Activated T-helper 1 cell treated with anti-CD3 and anti-CD28 coated beads, Interleukin-12 subunit alpha, Interleukin-12 subunit beta, Interleukin-2, Interleukin-4 antibody, amounts not matched to agents 30 ng/mL and 10 ng/mL and 1 ng/mL, durations not matched to agents 14 hours and 24 hours and 36 hours (primary cell): ENCODE measurements at regions not wholly inside any gene's neighbourhood (a gene's known extent, or its start where the extent isn't known, plus 50 kb on each side); places are given as distances from the start of the nearest gene placed in this dataset.

Experiments
- DNase-seq: peaks from one replicate; pipeline ENCODE4 v3.0.0; 2021; ENCODE audit warnings: low spot score
- H3K27ac Mint-ChIP-seq: one replicate; pipeline ENCODE4 v1.8.0; 2021; ENCODE audit warnings: mild to moderate bottlenecking, mixed read lengths
- H3K27me3 Mint-ChIP-seq: one replicate; pipeline ENCODE4 v1.8.0; 2022; ENCODE audit warnings: mild to moderate bottlenecking, moderate library complexity, mixed read lengths; ENCODE audit not compliant: insufficient read depth
- H3K36me3 Mint-ChIP-seq: one replicate; pipeline ENCODE4 v1.8.0; 2021; ENCODE audit warnings: low read depth, mixed read lengths
- H3K4me1 Mint-ChIP-seq: one replicate; pipeline ENCODE4 v1.8.0; 2021; ENCODE audit warnings: low read depth, mixed read lengths
- H3K4me3 Mint-ChIP-seq: one replicate; pipeline ENCODE4 v1.8.0; 2021; ENCODE audit warnings: mild to moderate bottlenecking, moderate library complexity, mixed read lengths
- H3K9me3 Mint-ChIP-seq: one replicate; pipeline ENCODE4 v1.8.0; 2021; ENCODE audit warnings: mixed read lengths
- intact Hi-C: fragments of 100-400 bp; cut with micrococcal nuclease; formaldehyde crosslinking; loops from one replicate; pipeline ENCODE4 v1.15.1; 2024

DNA sequence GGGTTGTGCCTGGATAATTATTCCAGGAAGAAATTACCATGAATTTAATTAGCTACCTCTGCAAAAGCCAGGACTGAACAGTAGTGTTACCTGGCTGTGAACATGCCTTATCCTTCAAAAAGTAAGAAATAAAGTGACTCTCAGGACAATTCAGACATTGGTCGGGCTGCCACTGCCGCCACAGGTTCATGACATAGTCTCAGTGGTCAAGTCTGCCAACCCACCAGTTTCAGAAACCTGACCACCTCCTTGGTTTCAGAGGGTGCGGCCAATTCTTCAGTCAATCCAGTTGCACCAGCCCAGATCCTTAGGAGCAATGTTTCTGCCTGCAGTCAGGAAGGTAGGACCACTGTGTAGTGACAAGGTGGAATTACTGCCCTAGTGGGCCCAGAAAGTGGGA lies 593.1 kb upstream of the DAB2 start:
- no peak overlapping the region for H3K27ac Mint-ChIP-seq

DNA sequence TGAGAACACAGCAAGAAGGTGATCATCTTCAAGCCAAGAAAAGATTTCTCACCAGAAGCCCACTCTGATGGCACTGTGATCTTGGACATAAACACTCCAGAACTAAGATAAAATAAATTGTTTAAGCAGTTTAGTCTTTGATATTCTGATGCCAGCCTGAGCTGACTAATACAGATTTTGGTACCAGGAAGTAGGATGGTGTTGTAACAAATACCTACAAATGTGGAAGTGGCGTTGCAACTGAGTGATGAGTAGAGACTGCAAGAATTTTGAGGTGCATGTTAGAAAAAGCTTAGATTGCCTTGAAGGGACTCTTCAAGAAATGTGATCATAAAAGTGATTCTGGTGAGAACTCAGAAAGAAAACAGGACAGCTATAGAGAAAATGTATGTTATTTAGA lies 592.4 kb upstream of the DAB2 start:
- DNase-seq: no peak
- H3K4me1 Mint-ChIP-seq: no peaks in the 10 kb centered on the region
- peaks cover 5% of the 10 kb centered on the region for H3K27me3 Mint-ChIP-seq
- no peak overlapping the region for H3K27ac Mint-ChIP-seq
- H3K4me3 Mint-ChIP-seq: no peak overlapping the region
- intact Hi-C loops: no loop called here
- H3K9me3 Mint-ChIP-seq: no peaks in the 10 kb centered on the region
- no peaks in the 10 kb centered on the region for H3K36me3 Mint-ChIP-seq

More for the DNA sequence above, 593.1 kb upstream of the DAB2 start:
- DNase-seq: no peak
- peaks cover 4% of the 10 kb centered on the region for H3K27me3 Mint-ChIP-seq
- intact Hi-C loops: no loop called here
- no peaks in the 10 kb centered on the region for H3K4me1 Mint-ChIP-seq
- H3K9me3 Mint-ChIP-seq: peaks cover 4% of the 10 kb centered on the region
- no peak overlapping the region for H3K4me3 Mint-ChIP-seq
- H3K36me3 Mint-ChIP-seq: no peaks in the 10 kb centered on the region

- H3K27ac Mint-ChIP-seq: no peak overlapping the region
- intact Hi-C loops: no loop called here
- H3K9me3 Mint-ChIP-seq: peaks cover 15% of the 10 kb centered on the region
- H3K36me3 Mint-ChIP-seq: peaks cover 2% of the 10 kb centered on the region
- no peaks in the 10 kb centered on the region for H3K4me1 Mint-ChIP-seq
- peaks cover 7% of the 10 kb centered on the region for H3K27me3 Mint-ChIP-seq
- DNase-seq: no peak
- no peak overlapping the region for H3K4me3 Mint-ChIP-seq
These were observed 585.7 kb upstream of the DAB2 start for GRCh38 chr5:40010436-40010835.

- peaks cover 2% of the 10 kb centered on the region for H3K36me3 Mint-ChIP-seq
- H3K9me3 Mint-ChIP-seq: peaks cover 15% of the 10 kb centered on the region
- no peak for DNase-seq
- H3K27ac Mint-ChIP-seq: no peak overlapping the region
- intact Hi-C loops: no loop called here
- H3K4me1 Mint-ChIP-seq: no peaks in the 10 kb centered on the region
- H3K27me3 Mint-ChIP-seq: peaks cover 2% of the 10 kb centered on the region
- H3K4me3 Mint-ChIP-seq: no peak overlapping the region
These were observed 581.5 kb upstream of the DAB2 start for GRCh38 chr5:40006260-40006659.

- Mint-ChIP-seq H3K9me3 (no peaks in the 10 kb centered on the region), H3K4me1 (no peaks in the 10 kb centered on the region), H3K4me3 (no peak overlapping the region), H3K27ac (no peak overlapping the region), H3K27me3 (peaks cover 2% of the 10 kb centered on the region), H3K36me3 (no peaks in the 10 kb centered on the region)
- intact Hi-C loops: no loop called here
- no peak for DNase-seq
These were observed 577.0 kb upstream of the DAB2 start for GRCh38 chr5:40001796-40002195.

DNA sequence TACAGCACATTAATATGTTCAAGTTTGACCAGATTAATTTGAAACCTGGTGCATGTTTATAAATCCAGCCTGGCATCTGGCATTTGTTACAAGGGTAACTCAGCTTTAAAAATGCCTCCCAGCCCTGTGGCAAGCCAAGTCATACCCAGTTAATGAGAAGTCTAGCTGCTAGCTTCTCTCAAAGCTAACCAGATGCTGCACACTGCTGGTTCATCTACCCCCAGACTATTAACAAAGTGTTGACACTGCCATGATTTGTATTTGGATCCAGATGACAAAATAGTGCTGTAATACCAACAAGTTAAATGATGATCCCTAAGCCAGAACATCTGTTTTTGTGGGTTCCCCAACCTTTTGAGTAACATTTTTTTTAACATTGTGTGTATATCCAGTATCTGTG lies 573.7 kb upstream of the DAB2 start:
- H3K36me3 Mint-ChIP-seq: no peaks in the 10 kb centered on the region
- H3K4me3 Mint-ChIP-seq: no peak overlapping the region
- intact Hi-C loops: no loop called here
- no peaks in the 10 kb centered on the region for H3K9me3 Mint-ChIP-seq
- H3K27ac Mint-ChIP-seq: no peak overlapping the region
- DNase-seq: no peak
- H3K27me3 Mint-ChIP-seq: peaks cover 2% of the 10 kb centered on the region
- H3K4me1 Mint-ChIP-seq: no peaks in the 10 kb centered on the region

DNA sequence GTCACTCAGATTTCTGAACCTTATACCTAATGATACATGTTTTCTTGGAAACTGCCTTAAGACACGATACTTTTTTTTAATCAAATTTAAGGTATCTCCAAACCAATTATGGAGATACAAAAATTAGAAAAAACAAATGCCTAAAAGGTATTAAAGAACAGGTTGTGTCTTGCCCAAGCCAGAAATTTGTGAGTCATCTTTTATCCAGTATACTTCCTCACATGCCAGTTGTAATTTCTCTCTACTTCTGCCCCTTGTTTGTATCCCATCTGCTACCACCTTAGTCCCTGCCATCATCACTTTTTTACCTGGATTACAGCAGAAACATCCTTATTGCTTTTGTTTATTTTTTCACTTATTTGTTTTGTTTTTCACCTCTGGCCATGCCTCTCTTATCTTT lies 571.2 kb upstream of the DAB2 start:
- intact Hi-C loops: no loop called here
- Mint-ChIP-seq H3K4me3 (no peak overlapping the region), H3K27ac (no peak overlapping the region), H3K4me1 (no peaks in the 10 kb centered on the region), H3K9me3 (no peaks in the 10 kb centered on the region), H3K36me3 (no peaks in the 10 kb centered on the region), H3K27me3 (peaks cover 4% of the 10 kb centered on the region)
- DNase-seq: no peak

- intact Hi-C loops: no loop called here
- Mint-ChIP-seq H3K36me3 (no peaks in the 10 kb centered on the region), H3K4me1 (no peaks in the 10 kb centered on the region), H3K9me3 (peaks cover 3% of the 10 kb centered on the region), H3K4me3 (no peak overlapping the region), H3K27ac (no peak overlapping the region), H3K27me3 (peaks cover 4% of the 10 kb centered on the region)
- DNase-seq: no peak
These were observed 567.9 kb upstream of the DAB2 start for GRCh38 chr5:39992617-39993202.

GRCh38 chr5:39986614-39987013 lies 561.8 kb upstream of the DAB2 start:
- Mint-ChIP-seq H3K4me3 (no peak overlapping the region), H3K4me1 (no peaks in the 10 kb centered on the region), H3K27ac (no peak overlapping the region), H3K36me3 (no peaks in the 10 kb centered on the region), H3K9me3 (peaks cover 7% of the 10 kb centered on the region), H3K27me3 (peaks cover 2% of the 10 kb centered on the region)
- DNase-seq: no peak
- intact Hi-C loops: no loop called here

DNA sequence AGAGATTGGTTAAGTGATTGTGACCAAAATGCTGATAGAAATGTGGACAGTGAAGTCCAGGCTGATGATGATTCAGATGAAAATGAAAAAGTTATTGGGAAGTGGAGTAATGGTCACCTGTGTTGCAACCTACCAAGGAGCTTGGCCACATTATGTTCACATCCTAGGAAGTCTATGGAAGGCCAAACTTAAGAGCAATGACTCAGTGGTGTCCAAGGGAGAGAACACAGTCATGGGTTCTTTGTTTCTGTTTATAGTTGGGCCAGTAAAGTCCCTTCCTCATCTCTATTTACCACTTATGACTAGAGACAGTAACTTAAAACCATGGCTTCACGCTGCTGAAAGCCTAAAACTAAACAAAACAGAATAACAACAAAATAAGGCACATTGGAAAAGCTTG lies 555.3 kb upstream of the DAB2 start:
- Mint-ChIP-seq H3K36me3 (no peaks in the 10 kb centered on the region), H3K27me3 (no peaks in the 10 kb centered on the region), H3K9me3 (peaks cover 4% of the 10 kb centered on the region)

DNA sequence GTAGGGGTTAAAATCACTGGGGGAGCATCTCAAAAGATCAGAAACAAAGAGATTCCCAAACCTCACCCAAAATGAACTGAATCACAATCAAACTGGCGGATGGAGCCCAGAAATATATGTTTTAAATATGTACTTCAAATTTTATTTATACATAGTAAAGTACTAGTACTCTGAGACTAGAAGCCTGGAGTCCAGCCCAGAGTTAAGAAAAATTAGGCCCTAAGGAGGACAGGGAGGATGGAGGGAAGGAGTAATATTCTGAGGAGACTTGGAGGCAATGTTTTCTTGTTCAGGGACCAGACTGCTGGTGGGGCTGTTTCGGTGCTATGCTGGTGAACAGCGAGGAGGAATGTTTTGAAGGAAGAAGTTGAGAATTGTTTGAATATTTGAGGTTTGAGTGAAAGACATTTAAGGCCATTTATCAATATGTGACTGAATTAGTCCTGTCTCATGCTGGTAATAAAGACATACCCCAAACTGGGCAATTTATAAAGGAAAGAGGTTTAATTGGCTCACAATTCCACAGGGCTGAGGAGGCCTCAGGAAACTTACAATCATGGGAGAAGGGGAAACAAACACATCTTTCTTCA lies 552.4 kb upstream of the DAB2 start:
- intact Hi-C loops: no loop called here
- H3K4me1 Mint-ChIP-seq: no peaks in the 10 kb centered on the region
- H3K36me3 Mint-ChIP-seq: no peaks in the 10 kb centered on the region
- H3K9me3 Mint-ChIP-seq: no peaks in the 10 kb centered on the region
- no peak overlapping the region for H3K4me3 Mint-ChIP-seq
- no peaks in the 10 kb centered on the region for H3K27me3 Mint-ChIP-seq
- no peak for DNase-seq
- H3K27ac Mint-ChIP-seq: no peak overlapping the region

More for the DNA sequence above, 555.3 kb upstream of the DAB2 start:
- intact Hi-C loops: no loop called here
- no peak for DNase-seq
- Mint-ChIP-seq H3K4me3 (no peak overlapping the region), H3K27ac (no peak overlapping the region), H3K4me1 (no peaks in the 10 kb centered on the region)

- Mint-ChIP-seq H3K36me3 (no peaks in the 10 kb centered on the region), H3K27me3 (peaks cover 5% of the 10 kb centered on the region), H3K9me3 (no peaks in the 10 kb centered on the region), H3K4me1 (no peaks in the 10 kb centered on the region), H3K4me3 (no peak overlapping the region), H3K27ac (no peak overlapping the region)
- no peak for DNase-seq
- intact Hi-C loops: no loop called here
These were observed 545.5 kb upstream of the DAB2 start for GRCh38 chr5:39970117-39970798.

DNA sequence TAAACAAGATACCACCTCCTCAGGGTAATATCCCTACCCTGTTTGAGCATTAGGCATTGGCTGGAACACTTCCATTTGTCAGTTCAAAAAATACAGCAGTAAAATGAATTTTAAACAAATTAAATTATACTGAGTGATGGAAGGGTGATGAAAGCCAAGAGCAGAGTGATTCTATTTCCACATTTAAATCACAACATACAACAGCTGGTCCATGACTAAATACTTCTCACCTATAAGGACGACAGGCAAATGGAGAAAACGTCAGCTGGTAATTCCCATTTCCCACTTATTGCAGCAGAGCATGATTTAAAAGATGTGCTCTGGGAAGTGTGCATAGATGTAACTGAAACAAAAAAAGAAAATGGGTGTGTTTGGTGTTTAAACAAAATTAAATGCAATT lies 543.6 kb upstream of the DAB2 start:
- Mint-ChIP-seq H3K27ac (no peak overlapping the region), H3K36me3 (no peaks in the 10 kb centered on the region), H3K4me1 (no peaks in the 10 kb centered on the region), H3K9me3 (no peaks in the 10 kb centered on the region), H3K4me3 (no peak overlapping the region), H3K27me3 (peaks cover 5% of the 10 kb centered on the region)
- intact Hi-C loops: no loop called here
- no peak for DNase-seq
